Liver (tissue), 7 donors: ENCODE measurements at regions not wholly inside any gene's neighbourhood (a gene's known extent, or its start where the extent isn't known, plus 50 kb on each side); places are given as distances from the start of the nearest gene placed in this dataset.

Experiments used
- DNase-seq: peaks from one replicate; pipeline ENCODE4 v3.0.0-alpha.2; 2017; ENCODE audit warnings: low spot score
- H3K27ac ChIP-seq, 2 donors: one replicate each; pipeline ENCODE4 v1.7.0; 2013; ENCODE audit warnings: inconsistent platforms in 2 of 2, low read length in 2 of 2, control low read depth in 1 of 2, low read depth in 1 of 2, mild to moderate bottlenecking in 1 of 2
- H3K27me3 ChIP-seq, 4 donors: one replicate each; pipeline versions ENCODE4 v1.6.1 to v1.7.0; 2013; ENCODE audit warnings: low read length in 3 of 4, inconsistent platforms in 1 of 4, mild to moderate bottlenecking in 1 of 4, moderate library complexity in 1 of 4; ENCODE audit not compliant: control insufficient read depth in 4 of 4, insufficient read depth in 4 of 4
- H3K36me3 ChIP-seq, 4 donors: one replicate each; pipeline versions ENCODE4 v1.6.1 to v1.7.0; 2013; ENCODE audit warnings: low read length in 3 of 4, mild to moderate bottlenecking in 3 of 4, low read depth in 1 of 4, moderate library complexity in 1 of 4; ENCODE audit not compliant: control insufficient read depth in 4 of 4, insufficient read depth in 3 of 4
- H3K4me1 ChIP-seq, 4 donors: one replicate each; pipeline versions ENCODE4 v1.6.1 to v1.7.0; 2013; ENCODE audit warnings: low read length in 3 of 4, mild to moderate bottlenecking in 3 of 4, moderate library complexity in 1 of 4; ENCODE audit not compliant: control insufficient read depth in 4 of 4, insufficient read depth in 4 of 4
- H3K4me3 ChIP-seq, 3 donors: one replicate each; pipeline versions ENCODE4 v1.6.1 to v1.7.0; 2013; ENCODE audit warnings: low read length in 3 of 3, control low read depth in 1 of 3, low read depth in 1 of 3, mild to moderate bottlenecking in 1 of 3
- H3K9ac ChIP-seq, 2 donors: one replicate each; pipeline ENCODE4 v1.7.0; 2013; ENCODE audit warnings: low read length in 2 of 2, mild to moderate bottlenecking in 2 of 2, moderate library complexity in 2 of 2, control low read depth in 1 of 2, low read depth in 1 of 2
- H3K9me3 ChIP-seq, 4 donors: one replicate each; pipeline versions ENCODE4 v1.6.1 to v1.7.0; 2013; ENCODE audit warnings: low read length in 3 of 4; ENCODE audit not compliant: control insufficient read depth in 4 of 4
- ATF3 ChIP-seq: IDR thresholded peaks from 2 replicates; pipeline ENCODE4 v1.6.1; 2016; ENCODE audit warnings: antibody characterized with exemption
- EGR1 ChIP-seq, 2 donors: IDR thresholded peaks; 2 replicates each; pipeline ENCODE4 v1.6.1; 2016 to 2018; ENCODE audit warnings: antibody characterized with exemption in 2 of 2, low read depth in 2 of 2
- FOXA1 ChIP-seq: IDR thresholded peaks from 2 replicates; pipeline ENCODE4 v1.6.1; 2016; ENCODE audit warnings: antibody characterized with exemption
- FOXA2 ChIP-seq: IDR thresholded peaks from 2 replicates; pipeline ENCODE4 v1.6.1; 2016; ENCODE audit warnings: antibody characterized with exemption
- GABPA ChIP-seq, 2 donors: IDR thresholded peaks in 1 of 2; conservative IDR thresholded peaks in 1 of 2; 2 replicates each; pipeline ENCODE4 v1.6.1; 2016; ENCODE audit warnings: antibody characterized with exemption in 2 of 2, mild to moderate bottlenecking in 1 of 2, moderate library complexity in 1 of 2
- HNF4A ChIP-seq, 2 donors: conservative IDR thresholded peaks; 2 replicates each; pipeline ENCODE4 v1.6.1; 2016; ENCODE audit warnings: antibody characterized with exemption in 2 of 2, mild to moderate bottlenecking in 2 of 2
- HNF4G ChIP-seq: IDR thresholded peaks from 2 replicates; pipeline ENCODE4 v1.6.1; 2016; ENCODE audit warnings: antibody characterized with exemption
- JUND ChIP-seq, 2 donors: IDR thresholded peaks; 2 replicates each; pipeline ENCODE4 v1.6.1; 2016; ENCODE audit warnings: antibody characterized with exemption in 2 of 2
- NR2F2 ChIP-seq: IDR thresholded peaks from 2 replicates; pipeline ENCODE4 v1.6.1; 2016; ENCODE audit warnings: antibody characterized with exemption
- RAD21 ChIP-seq, 2 donors: IDR thresholded peaks; 2 replicates each; pipeline ENCODE4 v1.6.1; 2016; ENCODE audit warnings: antibody characterized with exemption in 2 of 2, mild to moderate bottlenecking in 2 of 2
- REST ChIP-seq: IDR thresholded peaks from 2 replicates; pipeline ENCODE4 v1.6.1; 2016; ENCODE audit warnings: antibody characterized with exemption, mild to moderate bottlenecking
- RXRA ChIP-seq, 2 donors: IDR thresholded peaks; 2 replicates each; pipeline ENCODE4 v1.6.1; 2017 to 2018; ENCODE audit warnings: antibody characterized with exemption in 2 of 2, mild to moderate bottlenecking in 1 of 2
- SP1 ChIP-seq: IDR thresholded peaks from 2 replicates; pipeline ENCODE4 v1.6.1; 2018; ENCODE audit warnings: antibody characterized with exemption, mild to moderate bottlenecking
- TAF1 ChIP-seq: conservative IDR thresholded peaks from 2 replicates; pipeline ENCODE4 v1.6.1; 2016; ENCODE audit warnings: antibody characterized with exemption, mild to moderate bottlenecking
- YY1 ChIP-seq: IDR thresholded peaks from 2 replicates; pipeline ENCODE4 v1.6.1; 2016; ENCODE audit warnings: antibody characterized with exemption, mild to moderate bottlenecking
- WGBS: extraction: QIAGEN DNeasy Blood & Tissue Kit; methylation state at CpG from one replicate; pipeline ENCODE4 v1.1.7; 2013; 5-methylcytosine and 5-hydroxymethylcytosine counted together
- TF ChIP-seq, protein P1 (sequence below): IDR thresholded peaks from 2 replicates; pipeline ENCODE4 v1.6.1; 2016; ENCODE audit warnings: antibody characterized with exemption
- TF ChIP-seq, protein P2 (sequence below): IDR thresholded peaks from 2 replicates; pipeline ENCODE4 v1.6.1; 2016; ENCODE audit warnings: antibody characterized with exemption
- donor health status: healthy.
- donor health status: healthy.
- donor health status: healthy.
- donor health status: healthy.

GRCh38 chr10:64059884-64060283, 538.7 kb downstream of the REEP3 start:
- DNase-seq = no peak
- 82% methylated on average over 1 of the region's 1 CpG for WGBS
- Histone ChIP-seq H3K9me3 (no peaks in the 10 kb centered on the region), H3K36me3 (no peaks in the 10 kb centered on the region), H3K4me3 (no peak overlapping the region), H3K9ac (no peak overlapping the region), H3K4me1 (peaks cover 0 to 4% (median 2%) of the 10 kb centered on the region in 4 donors), H3K27ac (no peak overlapping the region), H3K27me3 (no peaks in the 10 kb centered on the region)
- TF ChIP-seq JUND (IDR thresholded peaks at IDR 0.05) = no peak
- no peak for TF ChIP-seq SP1
- TF ChIP-seq HNF4G = no peak
- TF ChIP-seq TAF1 = no peak
- TF ChIP-seq FOXA2 = no peak
- TF ChIP-seq, protein P1, sequence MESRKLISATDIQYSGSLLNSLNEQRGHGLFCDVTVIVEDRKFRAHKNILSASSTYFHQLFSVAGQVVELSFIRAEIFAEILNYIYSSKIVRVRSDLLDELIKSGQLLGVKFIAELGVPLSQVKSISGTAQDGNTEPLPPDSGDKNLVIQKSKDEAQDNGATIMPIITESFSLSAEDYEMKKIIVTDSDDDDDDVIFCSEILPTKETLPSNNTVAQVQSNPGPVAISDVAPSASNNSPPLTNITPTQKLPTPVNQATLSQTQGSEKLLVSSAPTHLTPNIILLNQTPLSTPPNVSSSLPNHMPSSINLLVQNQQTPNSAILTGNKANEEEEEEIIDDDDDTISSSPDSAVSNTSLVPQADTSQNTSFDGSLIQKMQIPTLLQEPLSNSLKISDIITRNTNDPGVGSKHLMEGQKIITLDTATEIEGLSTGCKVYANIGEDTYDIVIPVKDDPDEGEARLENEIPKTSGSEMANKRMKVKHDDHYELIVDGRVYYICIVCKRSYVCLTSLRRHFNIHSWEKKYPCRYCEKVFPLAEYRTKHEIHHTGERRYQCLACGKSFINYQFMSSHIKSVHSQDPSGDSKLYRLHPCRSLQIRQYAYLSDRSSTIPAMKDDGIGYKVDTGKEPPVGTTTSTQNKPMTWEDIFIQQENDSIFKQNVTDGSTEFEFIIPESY = no peak
- TF ChIP-seq RAD21 (IDR thresholded peaks at IDR 0.05) = no peak
- TF ChIP-seq YY1 = no peak
- no peak for TF ChIP-seq HNF4A (conservative IDR thresholded peaks at IDR 0.05)
- no peak for TF ChIP-seq GABPA (IDR thresholded peaks at IDR 0.05 in 1 of 2, conservative IDR thresholded peaks at IDR 0.05 in 1 of 2)
- no peak for TF ChIP-seq FOXA1
- TF ChIP-seq EGR1 (IDR thresholded peaks at IDR 0.05; ENCODE audit: low read depth in 2 of 2) = no peak
- TF ChIP-seq REST = no peak
- no peak for TF ChIP-seq ATF3
- no peak for TF ChIP-seq RXRA (IDR thresholded peaks at IDR 0.05)
- TF ChIP-seq NR2F2 = no peak
- TF ChIP-seq, protein P2, sequence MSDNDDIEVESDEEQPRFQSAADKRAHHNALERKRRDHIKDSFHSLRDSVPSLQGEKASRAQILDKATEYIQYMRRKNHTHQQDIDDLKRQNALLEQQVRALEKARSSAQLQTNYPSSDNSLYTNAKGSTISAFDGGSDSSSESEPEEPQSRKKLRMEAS = no peak

GRCh38 chr10:64060389-64060788, 539.2 kb downstream of the REEP3 start:
- Histone ChIP-seq H3K27me3 (no peaks in the 10 kb centered on the region), H3K36me3 (no peaks in the 10 kb centered on the region), H3K9ac (no peak overlapping the region), H3K9me3 (no peaks in the 10 kb centered on the region), H3K4me3 (no peak overlapping the region), H3K27ac (no peak overlapping the region), H3K4me1 (no peaks in the 10 kb centered on the region)
- WGBS = 94% methylated on average over 7 of the region's 7 CpGs
- DNase-seq = no peak
- TF ChIP-seq FOXA2 (no peak), GABPA (IDR thresholded peaks at IDR 0.05 in 1 of 2, conservative IDR thresholded peaks at IDR 0.05 in 1 of 2) (no peak), FOXA1 (no peak), REST (no peak), ATF3 (no peak), HNF4A (conservative IDR thresholded peaks at IDR 0.05) (no peak), RXRA (IDR thresholded peaks at IDR 0.05) (no peak), RAD21 (IDR thresholded peaks at IDR 0.05) (no peak)
- TF ChIP-seq, protein P2 = no peak
